CMK (cell line): ENCODE measurements at regions not wholly inside any gene's neighbourhood (a gene's known extent, or its start where the extent isn't known, plus 50 kb on each side); places are given as distances from the start of the nearest gene placed in this dataset.

Source experiments
- DNase-seq: peaks from one replicate; pipeline ENCODE4 v3.0.0-alpha.2; 2010; ENCODE audit warnings: low read depth

- DNase-seq, result no peak
These were observed 327.5 kb upstream of the SPRY2 start for GRCh38 chr13:80668452-80668851.

DNA sequence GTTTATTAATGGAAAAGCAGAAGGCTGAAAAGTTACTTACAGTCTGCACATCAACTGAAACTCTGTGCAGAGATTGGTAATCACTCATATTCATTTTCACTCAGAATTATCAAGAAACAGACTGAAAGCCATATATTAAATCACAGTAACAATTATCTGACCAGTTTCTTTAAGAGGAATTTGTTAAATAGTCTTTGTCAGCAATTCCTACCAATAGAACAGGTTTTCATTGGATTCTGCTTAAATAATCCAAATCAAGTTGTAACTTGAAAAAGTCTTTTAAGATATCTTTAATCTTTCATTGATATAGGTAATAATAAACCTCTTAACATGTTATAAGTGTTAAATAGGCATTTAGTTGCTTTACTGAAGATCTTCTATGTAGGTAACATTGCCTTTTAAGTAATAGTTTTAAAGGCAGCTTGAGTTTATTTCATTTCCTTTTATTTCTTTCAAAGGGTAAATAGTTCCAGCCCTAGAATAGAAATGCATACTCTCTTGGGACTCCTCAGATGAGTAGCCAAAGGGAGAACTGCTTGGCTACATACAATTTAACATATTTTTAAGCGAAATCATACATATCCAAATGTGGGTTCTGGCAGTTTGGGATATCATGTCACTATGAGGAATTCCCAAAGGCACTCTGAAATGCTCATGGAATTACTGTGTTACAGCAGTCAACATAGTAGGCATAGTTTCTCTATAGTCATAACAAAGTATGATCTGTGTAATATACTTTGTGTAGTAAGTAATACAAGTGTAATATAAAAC, 326.0 kb upstream of the SPRY2 start:
- DNase-seq, result no peak

GRCh38 chr13:80665792-80666333, 324.9 kb upstream of the SPRY2 start:
- DNase-seq, result no peak

GRCh38 chr13:80664950-80665349, 324.0 kb upstream of the SPRY2 start:
- no peak for DNase-seq

GRCh38 chr13:80663788-80664187, 322.9 kb upstream of the SPRY2 start:
- DNase-seq, result no peak

DNA sequence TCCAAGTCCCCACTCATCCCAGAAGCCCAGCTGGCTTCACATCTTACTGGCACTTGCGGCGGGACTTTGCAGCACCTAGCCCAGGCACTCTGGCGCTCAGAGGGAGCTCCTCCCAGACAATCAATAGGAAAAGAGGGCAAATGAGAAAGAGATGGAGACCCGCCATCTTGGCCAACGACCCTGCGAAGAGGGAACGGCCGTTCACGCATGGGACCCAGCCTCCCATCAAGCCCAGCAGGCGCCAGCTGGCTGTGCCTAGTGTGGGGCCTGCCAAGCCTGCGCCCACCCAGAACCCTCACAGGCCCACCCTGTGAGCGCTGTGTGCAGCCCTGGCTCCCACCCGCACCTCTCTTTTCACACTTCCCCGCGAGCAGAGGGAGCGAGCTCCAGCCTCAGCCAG, 317.8 kb upstream of the SPRY2 start:
- DNase-seq, result no peak

GRCh38 chr13:80656512-80656904, 315.6 kb upstream of the SPRY2 start:
- no peak for DNase-seq

DNA sequence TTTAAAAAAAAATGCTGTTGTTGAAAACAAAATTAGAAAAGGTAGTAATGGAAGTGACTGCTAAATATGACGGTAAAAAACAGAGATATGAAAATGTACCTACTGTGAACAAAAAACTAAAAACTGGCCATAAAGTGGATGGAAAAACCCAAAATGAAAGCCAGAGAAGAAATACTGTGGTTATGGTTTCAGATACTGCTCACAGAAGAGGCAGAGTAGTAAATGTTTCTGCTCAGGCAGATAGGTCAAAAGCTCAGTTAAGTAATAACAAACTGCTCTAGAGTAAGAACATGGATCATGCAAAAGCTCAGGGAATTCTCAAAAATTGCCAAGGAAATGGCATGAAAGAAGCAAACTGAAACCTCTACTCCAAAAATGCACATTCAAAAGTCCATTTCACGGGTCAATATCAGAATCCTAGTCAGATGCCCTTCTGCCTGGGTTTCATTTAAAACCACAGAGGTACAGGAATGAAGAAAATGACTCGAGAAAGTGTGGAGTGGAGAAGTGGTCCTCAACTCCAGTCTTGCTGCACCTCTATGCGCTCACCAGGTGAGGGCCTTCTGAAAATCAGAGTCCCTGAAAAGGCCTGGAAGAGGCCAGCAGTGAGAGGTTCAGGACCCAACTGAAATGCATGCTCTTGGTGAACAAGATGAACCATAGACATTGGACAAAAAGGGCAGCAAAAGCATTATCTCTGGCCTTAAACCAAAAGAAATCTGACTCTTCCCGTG, 315.0 kb upstream of the SPRY2 start:
- DNase-seq, result no peak

DNA sequence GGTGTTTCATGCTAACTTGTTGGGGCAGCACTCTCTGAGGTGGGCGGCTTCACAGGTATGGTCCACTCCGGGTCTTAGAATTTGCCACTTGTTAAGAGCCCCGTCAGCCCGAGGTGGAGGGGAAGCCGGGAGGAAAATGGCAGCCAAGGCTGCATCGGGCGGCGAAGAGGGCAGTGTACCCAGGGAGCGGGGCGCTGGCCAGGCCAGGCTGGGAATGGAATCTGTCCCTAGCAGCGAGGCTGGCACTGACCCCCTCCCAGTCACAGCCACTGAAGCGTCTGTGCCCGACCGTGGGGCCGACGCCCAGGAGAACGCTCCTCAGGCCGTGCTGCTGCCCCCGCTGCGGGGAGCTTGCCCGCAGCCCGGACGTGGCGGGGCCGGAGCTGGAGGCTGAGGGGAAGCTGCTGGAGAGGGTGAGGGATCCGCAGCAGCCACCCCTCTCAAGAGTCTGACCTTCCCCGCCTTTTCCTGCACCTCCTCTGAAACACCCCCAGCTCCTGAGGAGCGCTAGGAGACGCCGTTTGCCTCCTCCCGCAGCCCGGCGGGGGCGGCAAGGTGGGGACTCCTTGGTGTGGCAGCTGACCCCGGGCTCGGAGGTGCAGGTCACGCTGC, 313.8 kb upstream of the SPRY2 start:
- no peak for DNase-seq

GRCh38 chr13:80649274-80649673, 308.3 kb upstream of the SPRY2 start:
- no peak for DNase-seq

DNA sequence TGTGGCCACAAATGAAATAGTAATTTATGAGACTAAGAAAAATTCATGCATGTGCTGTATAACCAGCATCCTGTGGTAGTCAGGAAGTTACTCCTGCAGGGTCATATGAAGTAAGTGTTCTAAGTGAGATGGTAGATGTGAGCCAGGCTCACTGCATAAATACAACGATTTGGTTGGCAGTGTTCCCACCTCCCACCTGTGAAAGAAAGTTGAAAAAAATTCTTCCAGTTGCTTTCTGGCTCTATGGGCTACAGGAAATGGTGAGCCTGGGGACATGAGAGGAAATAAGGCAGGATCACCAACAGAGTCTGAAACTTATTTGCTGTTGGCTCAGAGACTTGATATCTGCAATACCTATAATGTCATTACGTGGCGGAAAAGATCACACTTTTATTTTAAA, 301.7 kb upstream of the SPRY2 start:
- no peak for DNase-seq

GRCh38 chr13:80633251-80633650, 292.3 kb upstream of the SPRY2 start:
- no peak for DNase-seq

DNA sequence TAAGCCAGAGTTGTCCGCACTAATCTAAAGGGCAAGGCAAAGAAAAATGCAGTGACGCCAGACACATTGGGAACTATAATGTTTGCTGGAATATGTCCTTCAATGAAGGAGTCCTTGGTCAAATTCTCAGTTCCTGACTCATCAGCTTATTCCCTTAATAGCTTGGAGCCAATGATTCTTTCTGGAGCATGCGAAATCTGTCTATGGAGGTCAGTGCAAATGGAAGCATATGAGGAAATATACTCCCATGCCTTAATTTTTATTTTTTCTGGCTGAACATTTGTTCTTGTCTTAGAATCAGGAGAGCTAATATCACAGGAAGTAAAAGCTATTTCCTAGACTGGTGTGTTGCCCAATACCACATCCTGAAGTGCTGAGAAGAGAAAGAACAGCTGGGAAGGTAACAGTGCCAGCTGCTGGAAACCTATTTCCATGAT, 289.8 kb upstream of the SPRY2 start:
- DNase-seq, result no peak

DNA sequence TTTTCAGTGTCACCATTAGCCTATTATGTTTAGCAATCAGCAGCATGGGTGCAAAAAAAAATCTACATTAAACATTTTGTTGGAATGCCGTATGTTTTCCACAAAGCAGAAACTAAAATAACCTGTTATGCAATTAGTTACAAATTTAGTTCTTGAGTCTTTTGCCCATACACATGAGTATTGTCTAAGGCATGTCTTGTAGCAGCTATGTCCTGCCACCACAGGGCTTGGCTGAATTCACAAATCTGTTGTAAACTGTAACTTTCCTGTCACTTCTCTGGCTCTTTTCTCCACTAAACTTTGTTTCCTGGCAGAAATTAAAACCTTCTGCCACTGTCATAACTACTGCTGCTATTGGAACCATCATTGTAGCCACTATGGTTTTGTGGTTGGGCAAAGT, 277.9 kb upstream of the SPRY2 start:
- DNase-seq, result no peak

DNA sequence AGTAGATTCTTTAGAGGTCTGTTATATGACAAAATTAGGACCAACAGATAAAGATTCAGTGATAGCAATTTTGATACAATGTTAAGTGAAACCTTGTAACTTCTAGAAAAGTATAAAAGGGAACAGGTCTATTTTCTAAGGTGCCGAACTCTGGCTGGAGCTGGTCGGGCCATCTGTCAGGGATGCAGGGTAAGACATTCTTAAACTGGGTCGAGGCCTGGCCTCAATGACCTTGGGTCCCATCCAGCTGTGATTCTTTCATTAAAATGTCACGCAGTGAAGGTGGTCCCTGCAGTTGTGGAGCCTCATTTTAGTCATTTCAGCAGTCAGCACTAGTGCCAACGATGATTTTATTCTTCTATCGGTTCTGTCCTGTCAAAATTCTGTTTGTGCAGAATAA, 271.9 kb upstream of the SPRY2 start:
- no peak for DNase-seq

- no peak for DNase-seq
These were observed 270.4 kb upstream of the SPRY2 start for GRCh38 chr13:80611310-80611709.

- no peak for DNase-seq
These were observed 264.8 kb upstream of the SPRY2 start for GRCh38 chr13:80605716-80606115.

DNA sequence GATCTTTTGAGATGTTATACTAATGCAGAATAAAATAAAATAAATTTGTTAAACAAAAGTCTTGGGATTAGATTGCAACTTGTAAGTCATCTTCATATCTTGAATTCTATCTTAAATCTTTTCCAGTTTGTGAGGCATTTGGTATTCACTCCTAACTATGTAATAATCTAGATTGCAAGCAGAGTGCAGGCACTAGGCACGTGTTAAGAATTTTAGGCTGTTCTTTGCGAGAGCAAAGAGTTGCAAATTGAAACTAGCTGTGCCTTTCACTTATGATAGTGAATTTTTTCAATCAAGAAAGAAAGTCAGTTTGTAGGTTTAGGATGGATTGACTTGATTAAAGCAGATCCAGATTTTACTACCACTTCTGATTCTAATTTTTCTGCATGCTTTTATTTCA, 264.1 kb upstream of the SPRY2 start:
- DNase-seq, result no peak

- DNase-seq, result no peak
These were observed 263.2 kb upstream of the SPRY2 start for GRCh38 chr13:80604098-80604497.

- DNase-seq, result no peak
These were observed 262.4 kb upstream of the SPRY2 start for GRCh38 chr13:80603351-80603750.

- DNase-seq, result no peak
These were observed 258.8 kb upstream of the SPRY2 start for GRCh38 chr13:80599765-80600164.

DNA sequence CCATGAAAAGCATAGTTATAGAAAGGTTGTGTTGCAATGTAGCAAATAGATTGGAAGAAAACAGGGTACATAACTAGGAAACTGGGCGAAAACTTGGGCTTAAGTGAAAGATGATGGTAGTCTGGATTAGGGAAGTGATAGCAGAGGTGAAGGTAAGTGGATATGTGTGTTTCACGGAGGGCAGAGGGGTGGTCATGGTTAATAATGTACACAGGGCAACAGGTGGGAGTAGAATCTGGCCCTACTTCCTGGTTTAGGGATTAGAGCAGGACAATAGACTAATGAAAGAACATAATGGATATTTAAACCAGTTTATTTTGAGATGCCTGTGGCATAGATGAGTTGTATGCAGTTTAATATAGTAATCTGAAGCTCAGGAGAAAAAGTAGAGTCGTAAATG, 257.3 kb upstream of the SPRY2 start:
- no peak for DNase-seq
